Heart left ventricle (tissue), 16 donors: ENCODE measurements at regions not wholly inside any gene's neighbourhood (a gene's known extent, or its start where the extent isn't known, plus 50 kb on each side); places are given as distances from the start of the nearest gene placed in this dataset.

ENCODE experiments used
- ATAC-seq, 4 donors: fragments of 200-7000 bp; cut with Tn5 transposase; one replicate each; pipeline ENCODE4 v1.9.1; 2020 to 2022; ENCODE audit warnings: moderate library complexity in 4 of 4, mild to moderate bottlenecking in 3 of 4, moderate number of reproducible peaks in 1 of 4
- DNase-seq, 5 donors: peaks; one replicate each; pipeline ENCODE4 v3.0.0-alpha.2; 2020
- H3K27ac ChIP-seq, 12 donors: fragments of 200-600 bp; sonication (generic) in 4 of 12; one replicate each; pipeline versions ENCODE4 v1.5.0 to v1.8.0; 2016 to 2022; ENCODE audit warnings: mild to moderate bottlenecking in 2 of 12
- H3K27me3 ChIP-seq, 9 donors: fragments of 200-600 bp; sonication (generic) in 2 of 9; one replicate each; pipeline versions ENCODE4 v1.5.1 to v1.8.0; 2016 to 2022; ENCODE audit warnings: mild to moderate bottlenecking in 3 of 9
- H3K36me3 ChIP-seq, 9 donors: fragments of 200-600 bp; sonication (generic) in 2 of 9; one replicate each; pipeline versions ENCODE4 v1.5.0 to v1.8.0; 2018 to 2022; ENCODE audit warnings: mild to moderate bottlenecking in 2 of 9
- H3K4me1 ChIP-seq, 12 donors: fragments of 200-600 bp; sonication (generic) in 4 of 12; one replicate each; pipeline versions ENCODE4 v1.5.0 to v1.8.0; 2016 to 2022; ENCODE audit warnings: mild to moderate bottlenecking in 3 of 12
- H3K4me3 ChIP-seq, 12 donors: fragments of 200-600 bp; sonication (generic) in 4 of 12; one replicate each; pipeline versions ENCODE4 v1.5.0 to v1.8.0; 2017 to 2022; ENCODE audit warnings: mild to moderate bottlenecking in 9 of 12, moderate library complexity in 4 of 12
- H3K9me3 ChIP-seq, 12 donors: fragments of 200-600 bp; sonication (generic) in 4 of 12; one replicate each; pipeline versions ENCODE4 v1.5.0 to v1.8.0; 2016 to 2022; ENCODE audit warnings: mild to moderate bottlenecking in 1 of 12
- CTCF ChIP-seq, 12 donors: fragments of 200-600 bp; sonication (generic) in 4 of 12; IDR thresholded peaks; one replicate each; pipeline versions ENCODE4 v1.5.0 to v1.8.0; 2018 to 2022; ENCODE audit warnings: antibody characterized with exemption in 12 of 12, mild to moderate bottlenecking in 5 of 12
- POLR2A ChIP-seq, 2 donors: fragments of 450-650 bp; IDR thresholded peaks; one replicate each; pipeline ENCODE4 v1.6.1; 2017; ENCODE audit warnings: antibody characterized with exemption in 2 of 2, mild to moderate bottlenecking in 2 of 2, moderate library complexity in 2 of 2
- WGBS, 4 donors: extraction: QIAGEN DNeasy Blood & Tissue Kit in 2 of 4; methylation state at CpG; one replicate each; pipeline versions ENCODE4 v1.1.5 to v1.1.7; 2013 to 2018; 5-methylcytosine and 5-hydroxymethylcytosine counted together
- intact Hi-C, 10 donors: fragments of 100-400 bp; cut with DNase I; formaldehyde crosslinking; loops; one replicate each; pipeline versions ENCODE4 v1.11.1 to v1.14.2; 2022
- donor health status: ischemic (EF 13 %, LVEDD 7.1; RV severe dilation, severe dysfunction).
- donor health status: healthy with polysubstance abuse.
- donor health status: DM: no; HTN: yes; CAD: no.
- donor health status: DM: no; HTN: no; CAD: no.
- donor health status: ischemic (EF 25% LVEDD 6.9; RV normal size, moderate dysfunction).
- donor health status: ischemic (EF 25% LVEDD 5.7; RV mildly dilated, moderate dysfunction).
- donor health status: healthy.
- donor health status: DM: yes; HTN: yes; CAD: no.
- donor health status: ischemic (EF 35%, LVEDD 5.7; RV mildly dilated, moderate dysfunction).
- donor health status: nonischemic (EF 11% LVEDD 7.7; RV severe dilation, severe dysfunction).
- donor health status: DM: yes; HTN: yes; CAD: no.
- donor health status: PGD.
- donor health status: ischemic (EF 29% LVEDD 5.4; RV normal size, mild dysfunction).
- donor health status: nonischemic (EF 23%, LVEDD 6.1; RV moderate dilation, normal function).

- no peak for TF ChIP-seq CTCF (IDR thresholded peaks at IDR 0.05)
- no peak for TF ChIP-seq POLR2A (IDR thresholded peaks at IDR 0.05)
- Histone ChIP-seq H3K9me3 (no peaks in the 10 kb centered on the region), H3K4me3 (no peak overlapping the region), H3K36me3 (no peaks in the 10 kb centered on the region), H3K27me3 (peaks cover 0 to 39% (median 0%) of the 10 kb centered on the region in 9 donors), H3K4me1 (no peaks in the 10 kb centered on the region), H3K27ac (no peak overlapping the region)
- intact Hi-C loops = no loop called here
- DNase-seq (no peak), ATAC-seq (no peak)
- 32 to 59% (median 48%) methylated on average over 2 of the region's 2 CpGs for WGBS, 4 donors
Observed at GRCh38 chr22:22080270-22080669, 97.7 kb upstream of the TOP3B start.

- intact Hi-C loops = no loop called here
- H3K27ac ChIP-seq = no peak overlapping the region
- H3K36me3 ChIP-seq = no peaks in the 10 kb centered on the region
- no peaks in the 10 kb centered on the region for H3K9me3 ChIP-seq
- DNase-seq (no peak), ATAC-seq (no peak)
- peaks cover 0 to 39% (median 0%) of the 10 kb centered on the region in 9 donors for H3K27me3 ChIP-seq
- no peaks in the 10 kb centered on the region for H3K4me1 ChIP-seq
- WGBS, 4 donors = 64 to 82% (median 70%) methylated on average over 6 of the region's 6 CpGs
- no peak overlapping the region for H3K4me3 ChIP-seq
- TF ChIP-seq CTCF (IDR thresholded peaks at IDR 0.05) = no peak
- TF ChIP-seq POLR2A (IDR thresholded peaks at IDR 0.05) = no peak
Observed at GRCh38 chr22:22079404-22080148, 97.0 kb upstream of the TOP3B start.

GRCh38 chr22:22078329-22078728, 95.7 kb upstream of the TOP3B start:
- no peak for DNase-seq
- Histone ChIP-seq H3K4me1 (no peaks in the 10 kb centered on the region), H3K36me3 (no peaks in the 10 kb centered on the region), H3K27ac (no peak overlapping the region), H3K4me3 (no peak overlapping the region), H3K9me3 (no peaks in the 10 kb centered on the region), H3K27me3 (peaks cover 0 to 43% (median 3%) of the 10 kb centered on the region in 9 donors)
- 0 to 100% (median 57%) methylated on average over 1 of the region's 1 CpG for WGBS, 4 donors
- TF ChIP-seq POLR2A (IDR thresholded peaks at IDR 0.05) (no peak), CTCF (IDR thresholded peaks at IDR 0.05) (no peak)
- intact Hi-C loops = no loop called here
- ATAC-seq = no peak

GRCh38 chr22:22076932-22077703, 94.5 kb upstream of the TOP3B start:
- Histone ChIP-seq H3K4me1 (no peaks in the 10 kb centered on the region), H3K27ac (no peak overlapping the region), H3K36me3 (no peaks in the 10 kb centered on the region), H3K27me3 (peaks cover 0 to 34% (median 3%) of the 10 kb centered on the region in 9 donors), H3K4me3 (no peak overlapping the region), H3K9me3 (no peaks in the 10 kb centered on the region)
- TF ChIP-seq CTCF (IDR thresholded peaks at IDR 0.05) (no peak), POLR2A (IDR thresholded peaks at IDR 0.05) (no peak)
- WGBS, 4 donors = 51 to 63% (median 54%) methylated on average over 4 of the region's 4 CpGs
- ATAC-seq (no peak), DNase-seq (no peak)
- intact Hi-C loops = no loop called here
